Ureter (tissue), 1 donor: ENCODE measurements at regions not wholly inside any gene's neighbourhood (a gene's known extent, or its start where the extent isn't known, plus 50 kb on each side); places are given as distances from the start of the nearest gene placed in this dataset.

Source experiments
- DNase-seq: peaks from one replicate; pipeline ENCODE4 v3.0.0-alpha.2; 2020; ENCODE audit warnings: low spot score
- donor health status: DM: yes; HTN: yes; CAD: no.

DNA sequence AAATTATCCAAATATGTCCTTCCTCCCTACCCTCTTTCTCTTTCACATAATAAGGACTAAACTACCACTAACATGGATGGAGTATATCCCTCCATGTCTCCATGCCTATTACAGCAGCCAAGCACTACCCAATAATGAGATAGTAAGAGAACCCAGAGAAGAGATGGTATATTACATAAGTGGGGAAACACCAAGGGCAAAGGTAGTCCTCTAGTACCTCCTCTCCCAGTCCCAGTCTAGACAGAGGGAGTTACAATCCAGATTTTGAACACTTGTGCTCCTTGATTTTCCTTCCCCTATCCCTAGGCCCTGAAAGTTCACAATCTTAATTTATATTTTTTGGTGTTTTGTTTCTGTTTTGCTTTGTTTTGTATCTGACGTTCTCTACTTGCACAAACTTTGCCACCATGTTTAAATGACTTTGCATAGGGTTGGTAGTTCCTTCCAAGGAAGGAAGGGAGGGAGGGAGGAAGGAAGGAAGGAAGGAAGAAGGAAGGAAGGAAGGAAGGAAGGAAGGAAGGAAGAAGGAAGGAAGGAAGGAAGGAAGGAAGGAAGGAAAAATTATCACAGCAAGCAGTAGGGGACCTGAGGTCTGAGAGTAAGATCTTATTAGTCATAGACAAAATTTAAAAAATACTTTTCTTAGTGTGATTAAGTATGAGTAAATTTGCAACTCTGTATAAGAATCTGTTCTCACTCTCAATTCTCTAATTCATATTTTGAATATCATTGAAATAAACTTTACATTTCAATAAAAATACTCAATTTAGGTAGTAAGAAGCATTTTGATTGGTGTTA is 521.9 kb downstream of the PTPRC start:
- no peak for DNase-seq

DNA sequence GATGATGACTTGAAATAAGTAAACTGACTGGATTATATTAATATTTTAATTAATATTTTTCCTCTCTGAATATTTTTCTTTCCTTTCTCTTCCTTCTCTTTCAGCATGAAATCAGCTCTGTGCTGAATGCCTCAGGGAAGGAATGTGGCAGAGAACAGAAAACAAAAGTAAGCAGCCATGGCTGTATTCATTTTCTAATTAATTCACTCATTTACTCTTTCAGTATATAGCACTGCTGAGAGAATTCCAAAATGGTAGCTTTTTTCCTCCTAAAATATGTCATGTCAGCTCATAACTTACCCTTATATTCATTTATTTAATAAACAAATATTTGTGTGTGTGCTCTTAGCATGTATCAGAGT is 522.5 kb downstream of the PTPRC start:
- no peak for DNase-seq

- no peak for DNase-seq
Measured at GRCh38 chr1:199161766-199162303, 523.0 kb downstream of the PTPRC start.

GRCh38 chr1:199163267-199163666 is 524.4 kb downstream of the PTPRC start:
- no peak for DNase-seq

DNA sequence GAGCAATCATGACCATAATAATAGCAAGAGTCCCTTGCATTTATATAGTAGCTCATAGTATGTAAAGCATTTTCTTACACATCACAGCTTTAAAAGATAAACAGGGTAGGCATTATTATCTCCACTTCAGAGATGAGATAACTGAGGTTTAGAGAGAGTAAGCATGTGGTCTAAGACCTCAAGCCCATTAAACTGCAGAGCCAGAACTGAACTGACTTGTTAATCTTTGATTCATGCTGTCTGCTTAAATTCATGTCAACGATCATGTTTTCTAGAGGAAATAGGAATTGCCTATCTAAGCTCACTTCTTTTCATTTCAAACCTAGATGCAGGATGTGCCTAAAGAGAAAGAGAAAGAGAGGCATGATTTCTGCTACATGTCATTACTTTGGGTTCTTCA is 524.8 kb downstream of the PTPRC start:
- DNase-seq, result no peak

GRCh38 chr1:199167460-199167859 is 528.6 kb downstream of the PTPRC start:
- DNase-seq, result no peak

DNA sequence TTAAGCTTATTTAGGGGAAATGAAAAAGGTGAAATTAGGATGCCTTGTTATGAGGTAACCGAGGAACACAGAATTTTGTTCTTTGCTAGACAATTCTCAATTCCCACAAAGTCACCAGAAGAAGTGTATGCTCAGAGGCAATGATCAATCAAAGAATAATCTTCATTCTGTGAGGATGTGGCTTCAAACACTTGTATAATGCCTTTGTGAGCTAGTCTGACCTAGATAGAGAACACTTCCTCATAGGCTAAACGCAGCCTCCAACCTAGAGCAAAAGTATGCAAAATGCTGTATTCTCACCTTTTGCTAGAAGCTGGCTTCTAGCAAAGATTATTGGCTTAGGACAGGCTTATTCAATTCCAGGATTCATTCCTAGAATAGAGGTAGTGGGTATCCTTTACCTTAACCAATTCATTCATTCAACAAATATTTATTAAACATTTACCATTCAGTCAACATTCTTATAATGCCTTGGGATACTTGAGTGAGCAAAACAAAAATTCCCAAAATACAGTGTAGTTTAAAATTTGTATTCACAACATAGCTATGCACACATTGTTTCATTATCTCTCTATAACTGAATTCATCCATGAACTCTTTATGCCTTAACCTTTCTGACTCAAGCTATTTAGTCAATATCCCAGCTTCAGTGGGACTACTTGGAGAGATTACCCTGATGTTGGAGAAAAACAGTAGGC is 530.2 kb downstream of the PTPRC start:
- DNase-seq, result no peak

DNA sequence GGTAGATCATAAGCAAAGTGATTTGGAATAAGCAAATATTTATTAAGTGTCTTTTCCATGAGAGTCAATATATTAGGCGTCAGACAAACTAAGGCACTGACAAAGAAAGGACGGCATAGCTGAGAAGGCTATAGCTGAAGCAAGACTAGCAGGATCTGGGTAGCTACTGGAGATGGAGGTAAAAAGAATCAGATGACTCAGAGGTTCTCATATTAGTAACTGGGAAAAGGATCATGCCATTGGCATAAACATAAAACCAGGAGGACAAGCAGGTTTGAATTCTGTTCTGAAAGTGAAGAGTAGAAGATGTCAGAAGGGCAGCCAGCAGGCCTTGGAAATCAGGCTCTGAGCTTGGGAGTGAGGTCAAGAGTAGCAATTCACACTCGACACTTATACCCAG is 531.9 kb downstream of the PTPRC start:
- DNase-seq, result no peak

GRCh38 chr1:199172171-199173124 is 533.6 kb downstream of the PTPRC start:
- DNase-seq, result no peak

- no peak for DNase-seq
Measured at GRCh38 chr1:199173356-199173755, 534.5 kb downstream of the PTPRC start.

DNA sequence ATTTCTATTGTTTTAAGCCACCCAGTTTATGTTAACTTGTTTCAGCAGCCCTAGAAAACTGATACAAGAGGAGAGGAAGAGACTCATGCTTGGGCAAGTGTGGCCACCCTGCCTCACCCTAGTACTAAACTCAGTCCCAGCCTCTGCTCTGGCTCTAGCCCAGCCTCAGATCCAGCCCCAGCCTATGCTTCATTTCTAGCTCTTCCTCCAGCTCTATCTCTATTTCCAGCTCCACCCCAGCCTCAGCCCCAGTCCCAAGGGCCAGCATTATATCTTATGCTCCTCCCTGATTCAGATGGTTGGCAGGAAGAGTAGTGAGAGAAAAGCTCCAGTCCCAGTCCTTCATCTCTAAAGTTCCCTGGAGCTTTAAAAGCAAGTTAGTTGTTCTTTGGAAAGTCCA is 535.5 kb downstream of the PTPRC start:
- no peak for DNase-seq

GRCh38 chr1:199176713-199177112 is 537.9 kb downstream of the PTPRC start:
- no peak for DNase-seq

- no peak for DNase-seq
Measured at GRCh38 chr1:199177241-199177640, 538.4 kb downstream of the PTPRC start.

DNA sequence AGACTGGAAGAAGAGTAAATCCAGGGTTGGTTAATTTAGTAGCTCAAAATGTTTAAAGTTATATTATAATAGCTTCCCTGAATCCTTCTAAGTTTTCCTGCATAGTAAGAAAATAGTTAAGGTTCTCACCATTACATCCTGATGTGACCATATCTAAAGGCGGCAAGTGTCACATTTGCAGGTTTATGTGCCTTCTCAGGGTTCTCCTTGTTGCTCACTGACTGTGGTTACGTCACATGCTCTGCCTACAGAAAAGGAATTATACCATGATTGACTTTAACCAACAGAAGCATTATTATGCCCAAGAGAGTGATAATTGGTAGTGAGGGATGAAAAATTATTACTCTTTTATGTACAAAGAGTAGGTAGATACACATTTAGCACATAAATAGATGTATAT is 539.8 kb downstream of the PTPRC start:
- DNase-seq, result no peak

GRCh38 chr1:199182186-199182843 is 543.5 kb downstream of the PTPRC start:
- no peak for DNase-seq

- no peak for DNase-seq
Measured at GRCh38 chr1:199184180-199184579, 545.3 kb downstream of the PTPRC start.

- no peak for DNase-seq
Measured at GRCh38 chr1:199194862-199195261, 556.0 kb downstream of the PTPRC start.

DNA sequence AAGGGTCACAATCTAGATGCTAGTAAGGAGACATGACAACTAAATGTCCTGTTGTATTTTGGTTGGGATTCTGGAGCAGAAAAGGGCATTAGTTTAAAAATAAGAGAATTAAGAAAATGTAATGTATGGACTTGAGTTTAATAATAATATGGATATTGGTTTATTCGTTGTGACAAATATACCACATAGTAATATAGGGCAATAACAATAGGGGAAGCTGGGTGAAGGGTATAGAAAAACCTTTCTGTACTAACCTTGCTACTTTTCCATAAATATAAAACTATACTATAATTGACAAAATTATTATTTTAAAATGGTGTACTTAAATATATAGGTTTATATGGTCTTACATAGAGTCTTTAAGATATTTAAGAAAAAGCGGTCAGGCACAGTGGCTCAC is 558.9 kb downstream of the PTPRC start:
- DNase-seq, result no peak

DNA sequence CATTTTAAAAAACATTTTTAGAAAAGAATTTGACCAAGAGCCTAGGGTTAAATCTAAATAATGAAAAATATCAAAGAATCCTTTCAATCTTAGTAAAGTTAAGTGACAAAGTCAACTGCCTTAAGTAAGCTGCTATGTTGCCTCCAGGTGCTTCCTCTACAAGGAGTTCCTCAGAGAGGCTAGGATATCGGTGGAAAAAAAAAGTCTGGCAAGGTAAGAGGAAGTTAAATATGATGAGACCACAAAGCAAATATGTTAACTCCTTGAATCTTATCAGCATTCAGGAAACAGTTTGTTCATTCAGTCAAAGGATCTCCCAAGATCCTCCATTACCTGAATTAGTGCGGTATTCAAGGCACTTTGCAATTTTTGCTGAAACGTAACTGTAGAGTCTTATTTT is 563.5 kb downstream of the PTPRC start:
- DNase-seq, result no peak

DNA sequence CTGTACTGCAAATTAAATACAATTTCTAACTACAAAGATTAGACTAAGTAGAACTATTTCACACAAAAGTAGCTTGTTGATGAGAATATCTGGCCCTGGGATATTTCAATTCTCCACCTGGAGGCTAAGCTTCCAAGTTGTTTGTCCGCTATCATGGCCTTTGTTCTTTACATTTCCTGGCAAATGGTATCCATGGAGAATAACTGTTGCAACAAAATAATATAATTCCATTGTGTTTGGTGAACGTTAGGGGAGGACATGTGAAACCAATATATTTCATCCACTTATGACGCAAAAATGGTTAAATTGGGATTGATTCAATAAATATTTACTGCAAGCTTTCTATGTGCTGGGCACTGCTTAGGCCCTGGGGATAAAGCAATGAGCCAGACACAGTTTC is 565.4 kb downstream of the PTPRC start:
- DNase-seq, result no peak

DNA sequence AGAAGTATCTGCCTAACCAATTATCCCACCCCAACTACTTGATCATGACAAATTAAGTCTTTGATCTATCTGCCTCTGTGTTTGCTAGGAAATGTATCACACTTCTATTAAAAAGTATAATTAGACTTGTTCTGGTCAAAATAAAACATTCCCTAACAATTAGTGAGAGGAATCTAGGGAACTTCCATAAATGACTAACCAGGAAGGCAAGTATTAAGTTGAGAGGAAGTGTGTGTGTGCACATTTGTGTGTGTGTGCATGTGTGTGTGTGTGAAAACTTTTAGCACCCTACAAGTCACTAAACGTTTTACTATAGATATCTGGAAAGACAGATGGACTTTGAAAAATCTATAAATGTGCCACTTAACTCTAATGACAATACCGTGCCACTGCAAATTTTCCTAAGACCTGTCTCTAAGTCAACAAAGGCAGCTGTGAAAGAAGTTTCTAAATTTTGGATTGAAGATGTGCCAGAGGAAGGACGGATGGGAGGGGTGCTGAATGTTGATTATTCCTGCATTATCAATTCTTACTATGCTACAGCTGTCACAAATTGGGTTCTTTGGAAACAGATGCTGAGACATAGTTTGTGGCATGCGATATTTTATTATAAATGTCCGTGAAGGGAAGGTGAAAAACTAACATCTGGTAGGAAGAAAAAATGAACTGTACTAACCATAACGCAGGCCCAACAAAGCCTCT is 567.1 kb downstream of the PTPRC start:
- DNase-seq, result no peak
